ENCODE measurements at regions not wholly inside any gene's neighbourhood (a gene's known extent, or its start where the extent isn't known, plus 50 kb on each side); places are given as distances from the start of the nearest gene placed in this dataset.

DNA sequence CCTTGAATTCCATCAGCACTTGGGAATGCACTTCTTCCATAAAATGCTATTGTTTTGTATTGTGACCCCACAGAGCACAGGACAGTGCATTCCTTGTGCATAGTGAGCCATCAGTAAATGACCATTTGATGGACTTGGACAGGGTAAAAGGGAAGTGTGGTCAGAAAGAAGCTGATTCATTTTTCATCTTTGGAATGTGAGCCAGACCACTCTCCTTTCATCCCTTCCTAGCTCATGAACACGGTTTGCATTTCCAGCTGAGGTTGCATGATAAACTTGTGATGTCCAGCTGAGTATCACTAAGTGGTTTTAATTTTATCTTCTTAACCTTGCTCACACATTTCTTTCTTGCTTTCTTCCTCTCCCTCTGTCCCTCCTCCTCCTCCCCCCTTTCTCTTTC lies 101.3 kb downstream of the NUDT12 start:
- TF ChIP-seq, protein P1, sequence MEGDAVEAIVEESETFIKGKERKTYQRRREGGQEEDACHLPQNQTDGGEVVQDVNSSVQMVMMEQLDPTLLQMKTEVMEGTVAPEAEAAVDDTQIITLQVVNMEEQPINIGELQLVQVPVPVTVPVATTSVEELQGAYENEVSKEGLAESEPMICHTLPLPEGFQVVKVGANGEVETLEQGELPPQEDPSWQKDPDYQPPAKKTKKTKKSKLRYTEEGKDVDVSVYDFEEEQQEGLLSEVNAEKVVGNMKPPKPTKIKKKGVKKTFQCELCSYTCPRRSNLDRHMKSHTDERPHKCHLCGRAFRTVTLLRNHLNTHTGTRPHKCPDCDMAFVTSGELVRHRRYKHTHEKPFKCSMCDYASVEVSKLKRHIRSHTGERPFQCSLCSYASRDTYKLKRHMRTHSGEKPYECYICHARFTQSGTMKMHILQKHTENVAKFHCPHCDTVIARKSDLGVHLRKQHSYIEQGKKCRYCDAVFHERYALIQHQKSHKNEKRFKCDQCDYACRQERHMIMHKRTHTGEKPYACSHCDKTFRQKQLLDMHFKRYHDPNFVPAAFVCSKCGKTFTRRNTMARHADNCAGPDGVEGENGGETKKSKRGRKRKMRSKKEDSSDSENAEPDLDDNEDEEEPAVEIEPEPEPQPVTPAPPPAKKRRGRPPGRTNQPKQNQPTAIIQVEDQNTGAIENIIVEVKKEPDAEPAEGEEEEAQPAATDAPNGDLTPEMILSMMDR (IDR thresholded peaks at IDR 0.05; ENCODE audit: extremely low read depth in 1 of 2, insufficient read depth in 1 of 2, low read depth in 1 of 2, low read length in 2 of 2) = no peak
- no peak for TF ChIP-seq POLR2AphosphoS5 (IDR thresholded peaks at IDR 0.05; ENCODE audit: insufficient read depth, low read depth, low read length)
- TF ChIP-seq GATA2 (IDR thresholded peaks at IDR 0.05; ENCODE audit: insufficient read depth, insufficient read length, low read depth, low read length) = no peak
- TF ChIP-seq POLR2A (IDR thresholded peaks at IDR 0.05; ENCODE audit: low read depth, low read length) = no peak
- TF ChIP-seq, protein P2, sequence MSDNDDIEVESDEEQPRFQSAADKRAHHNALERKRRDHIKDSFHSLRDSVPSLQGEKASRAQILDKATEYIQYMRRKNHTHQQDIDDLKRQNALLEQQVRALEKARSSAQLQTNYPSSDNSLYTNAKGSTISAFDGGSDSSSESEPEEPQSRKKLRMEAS (IDR thresholded peaks at IDR 0.05; ENCODE audit: insufficient read depth, insufficient read length) = no peak
- no peak for TF ChIP-seq EZH2 (IDR thresholded peaks at IDR 0.05; ENCODE audit: borderline replicate concordance, low read depth, low read length, severe bottlenecking)

Data from endothelial cell of umbilical vein (primary cell).